ENCODE measurements at regions not wholly inside any gene's neighbourhood (a gene's known extent, or its start where the extent isn't known, plus 50 kb on each side); places are given as distances from the start of the nearest gene placed in this dataset.

DNA sequence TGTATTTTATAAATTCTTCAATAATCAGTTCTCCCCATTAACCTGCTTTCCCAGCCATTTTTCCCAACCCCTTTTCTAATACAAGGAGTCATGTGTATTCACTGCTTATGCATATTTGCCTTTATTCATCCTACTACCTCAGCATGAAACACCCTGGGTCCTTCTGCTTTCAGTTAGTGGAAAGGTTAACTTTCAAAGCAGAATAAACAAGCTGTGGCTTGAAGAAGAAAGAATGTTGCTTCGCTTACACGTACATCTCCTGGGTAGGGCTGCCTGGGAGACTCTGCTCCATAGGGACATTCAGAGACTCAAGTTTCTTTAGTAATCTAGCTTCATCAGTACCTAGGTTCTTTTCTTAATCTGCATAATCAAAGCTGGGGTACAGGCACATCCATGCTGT, 567.8 kb upstream of the SLC10A2 start:
- TF ChIP-seq POLR2A (IDR thresholded peaks at IDR 0.05) (no peak), CTCF (IDR thresholded peaks at IDR 0.05) (no peak)
